ENCODE measurements at regions not wholly inside any gene's neighbourhood (a gene's known extent, or its start where the extent isn't known, plus 50 kb on each side); places are given as distances from the start of the nearest gene placed in this dataset.

GRCh38 chr18:24853076-24853475, 392.6 kb downstream of the HRH4 start:
- TF ChIP-seq E2F4 (CRISPR knock-in tag; IDR thresholded peaks at IDR 0.05; ENCODE audit: borderline replicate concordance, low read depth), result no peak
- TF ChIP-seq FOXP4 (CRISPR knock-in tag; IDR thresholded peaks at IDR 0.05), result no peak
- TF ChIP-seq CBFB (CRISPR knock-in tag; IDR thresholded peaks at IDR 0.05; ENCODE audit: low read depth), result no peak
- TF ChIP-seq CTCF (IDR thresholded peaks at IDR 0.05), result no peak
- TF ChIP-seq IRF1 (CRISPR knock-in tag; IDR thresholded peaks at IDR 0.05), result no peak
- TF ChIP-seq SP1 (CRISPR knock-in tag; conservative IDR thresholded peaks at IDR 0.05), result no peak

Data from WTC11 (cell line).